HG03159 (cell line): ENCODE measurements at regions not wholly inside any gene's neighbourhood (a gene's known extent, or its start where the extent isn't known, plus 50 kb on each side); places are given as distances from the start of the nearest gene placed in this dataset.
"Not testable (repeated sequence)": the region's sequence is repeated elsewhere in the genome, so short reads cannot be mapped to it uniquely, and the experiment has no call there.

Source experiments
- ATAC-seq: cut with Tn5 transposase; IDR thresholded peaks from one replicate; pipeline ENCODE4 v1.9.1; 2021; ENCODE audit warnings: mild to moderate bottlenecking, moderate library complexity; ENCODE audit not compliant: unreplicated experiment

DNA sequence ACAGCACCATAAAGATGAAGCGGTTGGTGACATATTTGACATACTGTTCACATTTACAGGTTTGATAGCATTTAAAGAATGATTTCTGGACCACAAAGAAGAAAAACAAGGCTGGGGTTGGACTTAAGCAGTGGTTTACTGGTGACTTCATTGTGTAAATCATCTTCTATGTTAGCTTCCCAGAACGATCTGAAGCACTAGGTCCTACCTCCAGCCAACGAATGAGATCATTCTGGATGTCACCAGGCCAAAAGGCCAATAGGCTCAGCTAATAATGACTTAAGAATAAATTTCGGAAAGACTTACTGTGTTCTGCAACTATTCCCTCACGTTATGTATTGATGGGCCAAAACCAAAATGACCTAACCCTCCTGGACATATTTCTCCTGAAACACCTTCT, 675.3 kb upstream of the CCNG1 start:
- ATAC-seq: no peak

DNA sequence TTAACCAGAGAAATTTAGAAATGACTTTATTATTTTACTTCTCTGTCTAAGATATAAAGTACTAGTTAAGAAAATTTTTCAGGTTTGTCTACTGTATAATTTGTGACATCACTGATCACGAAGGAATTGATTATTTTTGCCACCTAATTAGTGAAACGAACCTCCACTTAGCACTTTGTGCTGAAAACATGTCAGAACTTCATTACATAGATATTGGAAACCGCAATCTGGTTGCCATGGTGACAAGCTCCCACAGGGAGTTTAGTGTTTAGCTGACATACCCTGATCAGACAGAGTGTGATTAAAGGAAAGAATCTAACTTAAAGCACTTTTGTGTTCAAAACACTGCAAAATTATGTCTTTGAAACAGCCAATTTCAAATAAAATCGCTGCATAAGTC, 668.4 kb upstream of the CCNG1 start:
- ATAC-seq: no peak

DNA sequence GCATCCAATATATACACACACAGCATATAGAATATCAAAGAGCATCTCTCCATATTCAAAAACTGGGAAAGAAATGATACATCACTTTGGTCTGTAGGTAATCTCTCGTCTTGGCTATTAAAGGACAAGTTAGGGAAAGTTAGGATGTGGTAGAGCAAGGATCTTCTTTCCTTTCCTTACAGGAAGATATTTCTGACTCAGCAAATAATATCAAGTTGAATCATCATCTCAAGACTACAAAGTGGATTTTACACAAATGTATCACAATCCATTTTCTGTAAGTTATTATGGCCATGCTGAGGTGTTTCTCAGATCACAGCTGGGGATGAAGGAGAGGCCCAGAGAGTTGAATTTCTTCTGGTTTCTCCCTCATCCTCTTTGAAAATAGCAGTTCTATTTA, 651.7 kb upstream of the CCNG1 start:
- ATAC-seq: no peak

DNA sequence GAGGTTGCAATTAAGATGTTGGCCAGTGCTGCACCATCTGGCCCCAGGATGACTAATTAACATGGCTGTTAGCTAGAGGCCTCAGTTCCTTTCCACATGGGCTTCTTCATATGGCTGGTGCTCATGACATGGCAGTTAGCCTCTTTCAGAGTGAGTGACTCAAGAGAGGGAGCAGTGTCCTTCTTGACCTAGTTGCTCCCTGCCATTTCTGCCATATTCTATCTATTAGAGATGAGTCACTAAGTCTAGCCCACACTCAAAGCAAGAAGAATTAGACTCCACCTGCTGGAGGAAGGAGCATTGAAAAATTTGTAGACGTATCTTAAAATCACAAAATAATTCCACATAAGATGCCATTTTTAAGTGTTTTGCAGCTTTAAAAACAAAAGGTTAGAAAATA, 651.2 kb upstream of the CCNG1 start:
- no peak for ATAC-seq

DNA sequence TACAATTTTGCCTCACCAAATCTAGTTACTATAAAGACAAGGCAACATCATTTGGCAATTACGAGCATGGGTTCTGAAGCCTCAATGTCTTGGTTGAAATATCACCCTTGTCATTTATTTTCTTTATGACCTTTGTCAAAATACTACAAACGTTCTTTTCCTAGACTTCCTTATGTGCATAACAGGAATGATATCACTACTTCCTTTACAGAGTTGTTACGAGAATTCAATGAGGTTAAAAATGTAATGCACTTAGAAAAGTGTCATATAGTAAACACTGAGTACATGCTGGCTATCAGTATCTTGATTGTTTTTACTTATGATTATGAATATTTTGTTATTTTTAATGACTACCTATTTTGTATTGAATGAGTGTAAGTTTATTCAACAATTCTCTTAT, 640.9 kb upstream of the CCNG1 start:
- ATAC-seq: no peak

DNA sequence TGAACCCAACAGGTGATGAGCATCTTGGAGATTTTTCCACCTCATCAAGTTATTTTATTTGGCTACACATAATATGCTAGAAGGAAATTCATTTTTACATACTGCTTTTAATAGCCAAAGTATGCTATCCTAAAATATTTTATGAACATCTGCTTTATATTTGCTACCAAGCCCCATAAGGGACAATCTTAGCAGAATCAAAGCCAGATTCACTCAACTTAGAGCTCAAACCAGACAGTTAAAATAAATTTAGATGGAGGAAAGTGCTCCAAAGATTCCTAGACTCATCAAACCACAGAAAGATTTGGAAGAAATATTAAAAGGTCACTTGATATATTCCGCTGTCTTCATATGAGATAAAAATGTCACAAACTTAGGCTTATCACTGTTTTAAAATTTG, 637.1 kb upstream of the CCNG1 start:
- ATAC-seq: no peak

DNA sequence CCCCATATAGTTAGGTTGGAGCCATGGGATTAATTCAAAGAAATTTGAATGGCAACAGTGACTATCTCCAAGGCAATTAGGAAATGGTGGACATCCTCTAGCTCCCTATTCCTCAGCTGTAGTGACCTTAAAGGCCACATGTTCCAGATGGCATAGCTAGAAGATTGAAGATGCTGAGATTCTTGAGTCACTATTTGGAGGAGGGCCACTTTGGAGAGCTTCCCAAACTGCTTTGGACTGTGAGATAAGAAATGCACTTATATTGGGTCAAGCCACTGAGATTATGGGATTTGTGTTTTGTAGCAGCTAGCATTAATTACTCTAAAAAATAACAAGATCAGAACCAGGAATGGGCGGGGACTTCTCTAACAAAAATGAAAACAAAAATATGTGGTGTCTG, 636.2 kb upstream of the CCNG1 start:
- ATAC-seq: no peak

DNA sequence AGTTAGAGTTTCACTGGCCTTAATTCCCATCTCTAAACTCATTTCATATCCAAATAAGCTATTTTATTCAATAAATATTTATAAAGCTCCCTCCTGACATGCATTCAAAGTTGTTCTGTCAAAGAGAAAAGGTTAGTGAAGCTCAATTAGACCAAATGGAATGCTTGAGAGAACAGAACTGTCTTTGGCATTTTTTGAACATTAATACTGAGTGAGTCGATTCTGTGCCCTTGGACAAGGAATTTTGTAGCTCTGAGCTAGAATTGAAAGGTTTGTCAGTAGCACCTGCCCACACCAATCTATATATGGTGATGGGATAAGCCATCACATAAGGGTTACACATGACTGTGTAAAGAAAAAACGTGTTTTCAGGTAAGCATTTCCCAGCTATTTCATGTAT, 631.2 kb upstream of the CCNG1 start:
- no peak for ATAC-seq

DNA sequence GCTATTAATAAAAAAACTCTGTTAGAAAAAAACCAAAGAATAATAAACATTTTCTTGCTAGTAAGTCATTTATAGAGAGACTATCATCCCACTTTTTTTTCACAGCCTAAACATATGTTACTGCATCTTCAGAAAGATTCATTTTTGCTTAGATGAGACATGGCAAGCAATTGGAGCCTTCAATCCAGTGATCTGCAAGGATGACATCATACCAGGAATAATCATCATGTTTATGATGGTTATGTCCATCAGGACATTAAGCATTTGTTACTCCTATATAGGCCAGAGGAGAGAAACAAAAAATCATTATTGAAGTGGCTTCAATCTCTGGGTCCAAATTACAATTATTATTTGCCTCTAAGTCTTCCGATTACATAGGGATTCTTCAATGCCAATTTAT, 626.3 kb upstream of the CCNG1 start:
- ATAC-seq: no peak

DNA sequence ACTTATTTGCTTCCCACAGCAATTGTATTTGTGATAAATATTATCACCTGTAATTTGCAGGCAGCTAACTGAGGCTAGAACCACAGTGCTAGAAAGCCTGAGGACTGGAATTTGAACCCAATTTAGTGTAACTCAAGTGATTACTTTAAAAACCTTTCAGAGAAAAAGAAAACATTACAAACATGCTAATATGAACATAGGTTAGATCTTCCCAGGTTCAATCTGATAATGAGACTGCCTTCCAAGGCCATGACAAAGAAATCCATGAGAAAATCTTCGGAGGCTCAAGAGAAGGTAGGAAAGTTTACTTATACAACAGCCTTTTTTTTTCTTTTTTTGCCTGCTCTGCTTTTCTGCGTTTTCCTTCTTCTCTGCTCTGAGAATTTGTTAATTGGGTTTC, 620.6 kb upstream of the CCNG1 start:
- ATAC-seq: no peak

DNA sequence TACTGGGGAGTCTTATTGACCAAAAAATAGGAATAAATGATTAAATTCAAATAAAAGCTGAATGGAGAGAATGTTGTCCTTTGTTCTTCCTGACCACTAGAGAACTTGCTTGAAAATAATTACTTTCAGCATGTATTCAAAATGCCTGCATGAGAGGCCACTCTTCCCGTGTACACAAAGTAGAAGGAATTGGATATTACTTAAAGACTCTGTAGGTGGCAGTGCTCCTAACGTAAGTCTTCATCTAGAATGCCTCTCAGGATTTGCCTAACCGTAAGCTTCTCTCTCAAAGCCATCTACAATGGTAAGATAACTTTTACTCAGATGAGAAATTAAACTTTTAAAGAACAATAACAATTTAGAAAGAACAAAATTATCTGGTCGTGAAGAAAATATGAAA, 620.0 kb upstream of the CCNG1 start:
- ATAC-seq: no peak

DNA sequence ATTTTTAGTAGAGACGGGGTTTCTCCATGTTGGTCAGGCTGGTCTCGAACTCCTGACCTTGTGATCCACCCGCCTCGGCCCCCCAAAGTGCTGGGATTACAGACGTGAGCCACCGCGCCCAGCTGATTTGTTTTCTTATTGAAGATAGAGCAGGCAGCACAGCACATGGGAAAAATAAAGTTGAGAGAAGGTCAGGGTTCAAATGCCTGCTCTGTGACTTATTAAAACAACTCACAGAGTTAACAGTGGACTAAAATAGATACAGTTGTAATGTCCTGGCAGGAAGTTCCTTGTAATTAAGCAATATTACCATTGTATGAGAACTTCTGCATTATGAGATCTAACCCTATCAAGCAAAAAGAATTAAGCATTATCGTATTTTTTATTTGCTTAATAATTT, 615.7 kb upstream of the CCNG1 start:
- not testable (repeated sequence) for ATAC-seq

DNA sequence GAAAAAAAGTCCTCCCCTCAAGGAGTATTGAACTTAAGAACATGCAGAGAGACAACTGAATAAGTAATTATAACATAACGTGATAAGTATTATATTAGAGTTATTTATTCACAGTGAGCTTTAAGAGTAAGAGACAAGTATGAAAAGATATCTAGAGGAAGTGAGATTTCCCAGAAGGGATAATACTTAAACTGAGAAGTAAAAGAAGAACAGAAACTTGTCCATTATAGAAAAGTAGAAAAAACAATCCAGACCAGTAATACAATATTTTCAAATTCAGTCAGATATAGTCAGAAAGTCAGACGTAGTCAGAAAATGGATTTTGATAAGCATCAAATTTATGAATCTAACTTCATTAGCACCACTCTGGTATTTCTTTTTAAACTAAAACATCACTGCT, 613.0 kb upstream of the CCNG1 start:
- ATAC-seq: peak; percentile 87

DNA sequence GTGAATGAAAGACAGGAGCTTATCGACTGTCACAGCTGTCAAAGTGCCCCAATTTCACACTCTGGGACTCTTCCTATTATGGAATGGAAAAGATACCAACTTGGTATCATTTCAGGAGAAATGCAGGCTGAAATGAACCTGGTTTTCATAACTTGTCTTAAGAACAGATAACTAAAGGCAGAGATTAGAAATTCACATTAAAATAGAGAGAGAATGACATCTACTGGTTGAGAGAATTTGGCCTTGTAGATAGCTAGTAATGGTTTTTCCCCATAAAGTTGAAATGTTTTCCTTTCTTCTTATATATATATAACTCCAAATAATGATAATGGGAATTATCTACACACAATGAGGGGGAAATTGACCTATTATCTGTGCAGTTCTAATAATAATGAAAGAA, 600.2 kb upstream of the CCNG1 start:
- no peak for ATAC-seq

DNA sequence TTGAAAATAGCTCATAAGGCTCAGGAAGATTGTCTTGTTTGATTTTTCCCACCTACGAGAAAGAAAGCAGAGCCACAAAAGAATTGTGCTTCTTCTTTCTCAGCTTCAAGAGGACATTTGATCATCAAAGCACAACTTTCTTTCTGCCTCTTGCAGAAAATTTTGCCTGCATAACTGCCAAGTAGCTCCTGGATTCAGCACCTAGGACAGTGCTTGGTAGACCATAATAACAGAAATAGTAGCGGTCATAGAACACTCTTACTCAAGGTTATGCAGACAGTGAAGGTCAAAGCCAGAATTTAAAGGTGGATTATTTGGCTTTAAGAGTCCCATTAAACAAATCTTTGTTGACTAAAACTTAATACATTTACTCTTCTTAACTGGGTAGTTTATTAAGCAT, 594.7 kb upstream of the CCNG1 start:
- no peak for ATAC-seq

DNA sequence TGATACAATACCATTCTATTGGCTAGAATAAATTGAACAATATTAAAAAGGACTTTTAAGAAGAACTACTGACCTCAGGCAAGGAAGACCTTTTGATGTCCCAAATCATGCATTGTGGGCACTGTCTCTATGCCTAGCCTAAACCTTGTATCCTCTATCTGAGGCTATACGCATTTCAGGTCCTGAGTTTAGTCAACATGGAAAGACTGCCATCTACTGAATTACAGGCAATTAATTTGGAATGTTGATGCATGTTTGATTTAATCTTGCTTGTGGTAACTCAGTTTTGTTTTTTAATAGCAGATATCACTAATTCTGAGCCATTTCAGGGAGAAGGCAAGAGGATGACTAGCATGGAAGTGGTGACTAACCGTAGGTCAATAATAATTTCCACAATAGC, 585.3 kb upstream of the CCNG1 start:
- ATAC-seq: no peak

DNA sequence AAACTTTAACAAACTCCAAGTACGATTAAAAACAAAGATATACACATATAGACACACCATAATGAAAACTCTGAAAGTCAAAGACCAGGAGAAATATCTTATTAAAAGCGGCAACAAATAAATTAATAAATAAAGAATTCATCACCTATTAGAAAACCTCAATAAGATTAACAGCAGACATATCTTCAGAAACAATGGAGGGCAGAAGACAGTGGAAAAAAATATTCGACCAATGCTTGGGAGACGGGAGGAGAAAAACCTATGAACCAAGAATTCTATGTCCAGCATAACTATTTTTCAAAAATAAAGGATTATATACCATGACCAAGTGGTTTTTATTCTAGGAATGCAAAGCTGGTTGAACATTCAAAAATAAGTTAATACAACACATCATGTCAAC, 578.6 kb upstream of the CCNG1 start:
- no peak for ATAC-seq

DNA sequence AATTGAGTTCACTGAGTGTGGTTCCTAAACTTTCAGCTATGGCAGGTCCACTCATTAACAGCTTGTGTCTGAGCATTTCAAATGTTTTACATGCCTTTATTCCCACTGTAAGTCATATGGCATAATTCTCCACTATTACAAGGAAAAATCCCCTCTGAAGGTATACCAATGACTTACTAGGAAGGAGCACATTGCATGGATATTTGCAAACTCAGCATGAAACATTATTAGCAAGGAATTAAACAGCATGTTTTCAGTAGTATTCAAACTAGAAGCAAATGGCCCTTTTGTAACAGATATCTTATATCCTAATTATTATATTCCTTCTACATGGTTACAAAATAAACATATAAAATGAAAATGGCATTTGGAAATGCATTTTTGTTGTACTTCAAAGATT, 566.4 kb upstream of the CCNG1 start:
- no peak for ATAC-seq

DNA sequence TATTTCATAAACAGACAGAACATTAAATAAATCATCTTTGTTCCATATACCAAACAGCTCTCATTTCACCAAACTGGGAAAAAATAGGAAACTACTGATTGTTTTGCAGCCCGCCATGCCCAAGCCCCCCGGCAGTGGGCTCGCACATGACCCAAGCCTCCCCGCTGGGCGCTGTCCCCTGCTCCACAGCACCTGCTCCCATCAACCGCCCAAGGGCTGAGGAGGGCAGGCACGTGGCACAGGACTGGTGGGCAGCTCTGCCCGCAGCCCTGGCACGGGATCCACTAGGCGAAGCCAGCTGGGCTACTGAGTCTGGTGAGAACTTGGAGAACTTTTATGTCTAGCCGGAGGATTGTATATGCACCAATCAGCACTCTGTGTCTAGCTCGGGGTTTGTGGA, 554.8 kb upstream of the CCNG1 start:
- no peak for ATAC-seq

DNA sequence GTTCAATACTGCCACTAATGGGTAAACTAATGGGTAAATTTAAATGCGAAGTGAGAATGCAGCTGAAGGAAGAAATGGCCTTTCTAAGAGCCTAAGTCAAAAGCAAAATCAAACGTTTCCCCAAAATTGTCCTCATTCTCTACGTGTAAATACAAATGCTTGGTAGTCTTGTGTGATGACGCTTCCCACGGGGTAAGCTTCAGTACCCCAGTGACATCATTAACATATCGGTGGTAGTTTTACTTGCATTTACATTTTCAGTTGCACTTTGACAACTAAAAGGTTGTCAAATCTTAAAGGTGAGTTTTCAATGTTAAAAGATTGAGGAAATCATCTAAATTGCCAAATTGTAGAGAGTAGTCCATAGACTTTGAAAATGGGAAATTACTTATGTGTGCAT, 550.7 kb upstream of the CCNG1 start:
- no peak for ATAC-seq

DNA sequence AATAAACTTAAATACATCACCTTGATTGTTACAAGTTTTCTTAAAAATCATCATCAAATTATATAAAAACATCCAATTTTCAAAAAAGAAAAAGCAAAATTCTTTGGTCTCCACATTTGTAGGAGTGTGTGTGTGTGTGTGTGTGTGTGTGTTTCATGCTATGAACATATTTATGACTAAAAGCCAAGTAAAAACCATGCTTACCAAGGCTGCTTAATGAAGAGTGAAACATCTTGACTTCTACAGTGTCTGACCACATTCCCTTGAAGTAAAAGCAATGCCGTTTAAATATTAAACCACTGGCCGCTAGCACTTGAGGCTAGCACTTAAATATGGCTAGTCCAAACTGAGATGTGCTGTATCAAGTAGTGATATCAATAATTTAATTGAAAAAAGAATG, 549.1 kb upstream of the CCNG1 start:
- ATAC-seq: no peak

DNA sequence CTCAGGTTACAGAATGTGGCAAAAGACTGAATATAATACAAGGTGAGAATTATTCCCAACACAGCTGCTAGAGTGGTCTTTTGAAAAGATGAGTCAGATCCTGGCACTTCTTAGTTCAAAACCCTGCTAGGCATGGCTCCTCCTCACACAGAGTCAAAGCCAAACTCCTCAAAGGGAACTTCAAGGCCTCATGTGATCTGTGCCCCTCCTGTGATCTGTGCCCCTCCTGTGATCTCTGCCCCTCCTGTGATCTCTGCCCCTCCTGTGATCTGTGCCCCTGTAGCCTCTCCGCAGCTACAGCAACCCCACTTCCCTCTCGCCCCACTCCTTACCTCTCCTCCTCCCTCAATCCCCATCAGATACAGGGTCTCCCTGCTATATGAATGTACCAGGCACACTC, 525.5 kb upstream of the CCNG1 start:
- ATAC-seq: no peak

DNA sequence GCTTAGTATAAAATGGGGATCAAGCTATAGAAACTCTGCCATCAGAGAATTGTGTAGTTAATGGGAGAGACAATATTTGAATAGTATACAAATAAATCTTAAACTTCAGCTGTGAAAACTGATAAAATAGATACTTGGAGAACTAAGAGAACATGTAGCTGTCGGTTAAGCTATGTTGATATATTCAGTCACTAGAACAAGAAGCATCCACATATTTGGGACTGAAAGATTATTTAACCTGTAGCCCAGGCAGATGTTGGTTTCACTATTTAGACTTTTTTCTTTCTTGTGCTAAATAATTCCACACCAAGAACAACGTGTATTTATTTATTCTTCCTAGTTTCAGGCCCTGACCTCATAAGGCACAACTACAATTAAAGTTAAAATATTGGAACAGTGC, 521.0 kb upstream of the CCNG1 start:
- ATAC-seq: no peak

DNA sequence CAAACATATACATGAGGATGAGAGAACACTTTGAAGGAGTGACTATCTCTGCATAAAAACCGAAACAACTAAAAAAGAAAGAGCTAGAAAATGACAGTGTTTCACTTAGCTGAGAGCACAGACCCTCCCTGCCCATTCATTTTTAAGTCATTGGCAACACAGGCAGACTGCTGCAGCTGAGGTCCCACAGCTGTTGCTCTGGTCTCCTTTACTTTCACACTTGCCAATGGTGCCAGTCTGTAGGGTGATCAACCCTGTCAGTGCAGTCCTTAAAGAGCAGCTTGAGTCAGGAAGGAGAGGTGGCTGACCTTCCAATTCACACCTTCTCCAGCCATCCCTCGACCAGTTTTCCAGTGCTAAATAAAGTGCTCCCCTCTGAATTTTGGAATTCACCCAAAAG, 508.3 kb upstream of the CCNG1 start:
- no peak for ATAC-seq
